IMR-90 (cell line): ENCODE measurements at regions not wholly inside any gene's neighbourhood (a gene's known extent, or its start where the extent isn't known, plus 50 kb on each side); places are given as distances from the start of the nearest gene placed in this dataset. TPM values are rescaled to one million over a fixed set of nuclear protein-coding genes. Genes with fewer than 3 reads are reported as not detected.
A peak's percentile ranks its signal among the peaks of the same experiment; 100 is the strongest.

Experiments used
- ATAC-seq: fragments of 200-7000 bp; cut with Tn5 transposase; 2 replicates; pipeline ENCODE4 v1.9.1; 2020; ENCODE audit warnings: low read depth, mild to moderate bottlenecking, moderate library complexity
- BruUV-seq: library from RNA; stranded (reverse); fragments of 400-500 nt; replicated peaks from 2 replicates; lab custom pipeline; 2021; lab: Mats Ljungman, UMichigan
- CTCF ChIA-PET: fragments of 300-600 bp; formaldehyde crosslinking; extraction: SDS; loops from one replicate; lab custom pipeline; 2021; ENCODE audit warnings: antibody characterized with exemption; lab: Yijun Ruan, JAX
- POLR2A ChIA-PET: fragments of 300-600 bp; sonication (Branson Sonifier 250); formaldehyde crosslinking; loops from one replicate; lab custom pipeline; 2022; ENCODE audit warnings: antibody characterized with exemption; ENCODE audit not compliant: unreplicated experiment; lab: Charles Lee
- DNase-seq: peaks from one replicate; pipeline ENCODE4 v3.0.0; 2013
- H2AFZ ChIP-seq: replicated peaks from 2 replicates; pipeline ENCODE3; 2013; ENCODE audit warnings: low read length, mild to moderate bottlenecking; ENCODE audit not compliant: poor library complexity
- H2AK5ac ChIP-seq: 2 replicates; pipeline ENCODE4 v1.6.1; 2013; ENCODE audit warnings: low read depth, low read length, inconsistent platforms
- H2AK9ac ChIP-seq: replicated peaks from 2 replicates; pipeline ENCODE3; 2013; ENCODE audit warnings: mild to moderate bottlenecking, low read depth, low read length, moderate library complexity; ENCODE audit not compliant: poor library complexity
- H2BK120ac ChIP-seq: 2 replicates; pipeline ENCODE4 v1.6.1; 2013; ENCODE audit warnings: low read depth, low read length, inconsistent platforms
- H2BK15ac ChIP-seq: 3 replicates; pipeline ENCODE4 v1.6.1; 2013; ENCODE audit warnings: low read depth, low read length, inconsistent platforms
- H2BK20ac ChIP-seq: 2 replicates; pipeline ENCODE4 v1.6.1; 2013; ENCODE audit warnings: low read depth, mild to moderate bottlenecking, inconsistent platforms, low read length, moderate library complexity
- H2BK5ac ChIP-seq: 2 replicates; pipeline ENCODE4 v1.6.1; 2013; ENCODE audit warnings: mild to moderate bottlenecking, low read depth, low read length, inconsistent platforms; ENCODE audit not compliant: poor library complexity, severe bottlenecking
- H3K14ac ChIP-seq: replicated peaks from 2 replicates; pipeline ENCODE4 v1.6.1; 2013; ENCODE audit warnings: low read depth, low read length, inconsistent platforms
- H3K18ac ChIP-seq: 2 replicates; pipeline ENCODE4 v1.6.1; 2013; ENCODE audit warnings: low read depth, low read length, control low read depth
- H3K23ac ChIP-seq: 2 replicates; pipeline ENCODE4 v1.6.1; 2013; ENCODE audit warnings: low read depth, low read length, inconsistent platforms
- H3K27ac ChIP-seq: 2 replicates; pipeline ENCODE4 v1.5.1; 2013; ENCODE audit warnings: mild to moderate bottlenecking, control low read depth, low read length; ENCODE audit not compliant: insufficient read depth
- H3K27me3 ChIP-seq: 2 replicates; pipeline ENCODE4 v1.6.1; 2013; ENCODE audit warnings: low read length; ENCODE audit not compliant: control insufficient read depth, insufficient read depth
- H3K36me3 ChIP-seq: 2 replicates; pipeline ENCODE4 v1.6.1; 2013; ENCODE audit warnings: low read length, mixed read lengths; ENCODE audit not compliant: control insufficient read depth, insufficient read depth
- H3K4ac ChIP-seq: 2 replicates; pipeline ENCODE4 v1.6.1; 2013; ENCODE audit warnings: low read depth, low read length, inconsistent platforms
- H3K4me1 ChIP-seq: 2 replicates; pipeline ENCODE4 v1.6.1; 2013; ENCODE audit warnings: low read length, mixed read lengths; ENCODE audit not compliant: control insufficient read depth, insufficient read depth
- H3K4me2 ChIP-seq: 2 replicates; pipeline ENCODE4 v1.6.1; 2013; ENCODE audit warnings: low read depth, mild to moderate bottlenecking, control low read depth, low read length, moderate library complexity
- H3K4me3 ChIP-seq: 2 replicates; pipeline ENCODE4 v1.5.1; 2013; ENCODE audit warnings: low read depth, mild to moderate bottlenecking, control low read depth, low read length, moderate library complexity; ENCODE audit not compliant: insufficient read depth
- H3K56ac ChIP-seq: 2 replicates; pipeline ENCODE4 v1.6.1; 2013; ENCODE audit warnings: low read length, inconsistent platforms; ENCODE audit not compliant: insufficient read depth; ENCODE audit errors: extremely low read depth
- H3K79me1 ChIP-seq, 2 experiments: 2 replicates each; pipeline ENCODE4 v1.6.1; 2013; ENCODE audit warnings: low read length in 2 of 2, inconsistent platforms in 1 of 2, low read depth in 1 of 2
- H3K9ac ChIP-seq: 2 replicates; pipeline ENCODE4 v1.6.1; 2013; ENCODE audit warnings: low read depth, low read length, control low read depth
- H3K9me1 ChIP-seq: 2 replicates; pipeline ENCODE4 v1.6.1; 2013; ENCODE audit warnings: low read length, inconsistent platforms; ENCODE audit not compliant: insufficient read depth
- H3K9me3 ChIP-seq: 2 replicates; pipeline ENCODE4 v1.6.1; 2013; ENCODE audit warnings: low read length; ENCODE audit not compliant: control insufficient read depth, insufficient read depth
- H4K20me1 ChIP-seq: 2 replicates; pipeline ENCODE4 v1.6.1; 2013; ENCODE audit warnings: low read length, inconsistent platforms; ENCODE audit not compliant: insufficient read depth
- H4K5ac ChIP-seq: 2 replicates; pipeline ENCODE4 v1.6.1; 2013; ENCODE audit warnings: mild to moderate bottlenecking, low read depth, low read length, control low read depth
- H4K8ac ChIP-seq, 2 experiments: 2 replicates each; pipeline ENCODE4 v1.6.1; 2013; ENCODE audit warnings: low read depth in 2 of 2, low read length in 2 of 2, control low read depth in 1 of 2, inconsistent platforms in 1 of 2
- H4K91ac ChIP-seq: 2 replicates; pipeline ENCODE4 v1.6.1; 2013; ENCODE audit warnings: low read depth, low read length, inconsistent platforms; ENCODE audit not compliant: insufficient read depth
- CEBPB ChIP-seq: IDR thresholded peaks from 2 replicates; pipeline ENCODE4 v1.6.1; 2012; ENCODE audit warnings: low read depth, low read length, improper control_type of control experiment
- FOS ChIP-seq: fragments of 150-350 bp; IDR thresholded peaks from 2 replicates; pipeline ENCODE4 v1.6.1; 2016; ENCODE audit warnings: low read depth, low read length
- MAZ ChIP-seq: IDR thresholded peaks from 2 replicates; pipeline ENCODE4 v1.6.1; 2012; ENCODE audit warnings: low read depth, mild to moderate bottlenecking, low read length, improper control_type of control experiment, moderate library complexity, borderline replicate concordance
- MXI1 ChIP-seq: IDR thresholded peaks from 2 replicates; pipeline ENCODE4 v1.6.1; 2012; ENCODE audit warnings: low read depth, mild to moderate bottlenecking, low read length, moderate library complexity, borderline replicate concordance
- RFX5 ChIP-seq: IDR thresholded peaks from 2 replicates; pipeline ENCODE4 v1.8.0; 2012; ENCODE audit warnings: low read depth, mild to moderate bottlenecking, low read length, moderate library complexity
- SMC3 ChIP-seq: fragments of 150-350 bp; IDR thresholded peaks from 2 replicates; pipeline ENCODE4 v1.6.1; 2016; ENCODE audit warnings: low read depth, mild to moderate bottlenecking, antibody characterized with exemption, low read length, moderate library complexity
- dilution Hi-C: fragments of 300-500 bp; cut with HindIII; formaldehyde crosslinking; loops from one replicate; pipeline ENCODE4 v1.14.3; 2018; ENCODE audit warnings: low sequenced_read_pairs; ENCODE audit not compliant: unreplicated experiment
- in situ Hi-C: fragments of 300-500 bp; cut with MboI; formaldehyde crosslinking; loops from 3 replicates; pipeline ENCODE4 v1.14.3; 2019; ENCODE audit warnings: low sequenced_read_pairs, inconsistent platforms, mixed read lengths
- intact Hi-C: fragments of 100-400 bp; cut with micrococcal nuclease; formaldehyde crosslinking; loops from 2 replicates; pipeline ENCODE4 v1.10.0; 2022
- microRNA-seq, 2 experiments: library from miRNA; stranded (forward) in 1 of 2; unstranded in 1 of 2; fragments of 10-50 nt in 1 of 2; fragments of <30 nt in 1 of 2; gene quantifications in 1 of 2; microRNA quantifications in 1 of 2; one replicate each; pipeline versions ENCODE3 to v1.1.0; 2013 to 2020; ENCODE audit not compliant: insufficient read depth in 1 of 2, insufficient read length in 1 of 2, unreplicated experiment in 1 of 2
- small RNA-seq, 5 experiments: library from RNA; depleted of rRNA; stranded (forward); fragments of <200 nt; gene quantifications; one replicate each; pipeline ENCODE3, GENCODE V24; 2012
- TF ChIP-seq, protein P1 (sequence below): conservative IDR thresholded peaks from 2 replicates; pipeline ENCODE4 v1.5.1; 2012; ENCODE audit warnings: mild to moderate bottlenecking, low read depth, low read length, improper control_type of control experiment

DNA sequence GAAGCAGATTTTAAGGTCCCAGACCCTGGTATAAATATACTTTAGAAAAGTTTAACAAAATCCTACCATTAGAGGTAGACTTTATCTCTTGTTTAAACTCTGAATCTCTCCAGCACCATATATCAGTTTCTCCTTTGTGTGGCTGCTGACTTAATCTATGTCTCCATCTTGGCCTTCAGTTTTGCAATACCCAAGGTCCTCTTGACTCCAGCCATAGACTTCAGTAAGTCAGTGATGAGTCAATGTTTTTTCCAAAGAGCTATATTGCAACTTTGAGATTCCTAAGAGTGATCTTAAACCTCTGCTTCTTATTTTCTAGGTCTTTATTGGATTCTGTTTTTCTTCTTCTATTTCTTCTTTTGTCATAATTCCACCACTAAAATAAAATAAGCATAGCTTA, 50.8 kb upstream of the ADGRL3 start:
- H3K4ac ChIP-seq: no peak overlapping the region
- DNase-seq: peak; percentile 13
- POLR2A ChIA-PET: no interaction called here

More for the DNA sequence above, 50.8 kb upstream of the ADGRL3 start:
- intact Hi-C loops (no loop called here), in situ Hi-C loops (no loop called here), dilution Hi-C loops (no loop called here)
- H3K56ac ChIP-seq: no peak overlapping the region
- no peaks in the 10 kb centered on the region for H4K20me1 ChIP-seq
- CTCF ChIA-PET: no interaction called here
- H3K23ac ChIP-seq: no peak overlapping the region
- no peak overlapping the region for H3K4me2 ChIP-seq
- no peak overlapping the region for H2BK5ac ChIP-seq
- no peaks in the 10 kb centered on the region for H3K4me1 ChIP-seq
- no peak overlapping the region for H2AK9ac ChIP-seq
- no peak overlapping the region for H2BK20ac ChIP-seq
- H3K18ac ChIP-seq: no peak overlapping the region
- H3K9ac ChIP-seq: no peak overlapping the region
- H3K36me3 ChIP-seq: no peaks in the 10 kb centered on the region
- H4K5ac ChIP-seq: no peak overlapping the region
- H2AFZ ChIP-seq: no peak overlapping the region
- no peak for ATAC-seq
- no peak overlapping the region for H3K4me3 ChIP-seq
- H3K14ac ChIP-seq: no peak overlapping the region
- H2AK5ac ChIP-seq: no peak overlapping the region
- no peaks in the 10 kb centered on the region for H3K9me1 ChIP-seq
- no peak overlapping the region for H4K91ac ChIP-seq
- BruUV-seq: no TSS peak
- no peaks in the 10 kb centered on the region for H3K27me3 ChIP-seq
- no peaks in the 10 kb centered on the region for H3K9me3 ChIP-seq
- H2BK15ac ChIP-seq: no peak overlapping the region
- H2BK120ac ChIP-seq: no peak overlapping the region
- H3K27ac ChIP-seq: no peak overlapping the region
- H4K8ac ChIP-seq: no peak overlapping the region
- H3K79me1 ChIP-seq: no peaks in the 10 kb centered on the region
- TF ChIP-seq MXI1 (no peak), CEBPB (peak; percentile 23; the same call in 1 of the 2 replicates), MAZ (no peak), FOS (no peak), RFX5 (no peak), SMC3 (no peak)
- TF ChIP-seq, protein P1, sequence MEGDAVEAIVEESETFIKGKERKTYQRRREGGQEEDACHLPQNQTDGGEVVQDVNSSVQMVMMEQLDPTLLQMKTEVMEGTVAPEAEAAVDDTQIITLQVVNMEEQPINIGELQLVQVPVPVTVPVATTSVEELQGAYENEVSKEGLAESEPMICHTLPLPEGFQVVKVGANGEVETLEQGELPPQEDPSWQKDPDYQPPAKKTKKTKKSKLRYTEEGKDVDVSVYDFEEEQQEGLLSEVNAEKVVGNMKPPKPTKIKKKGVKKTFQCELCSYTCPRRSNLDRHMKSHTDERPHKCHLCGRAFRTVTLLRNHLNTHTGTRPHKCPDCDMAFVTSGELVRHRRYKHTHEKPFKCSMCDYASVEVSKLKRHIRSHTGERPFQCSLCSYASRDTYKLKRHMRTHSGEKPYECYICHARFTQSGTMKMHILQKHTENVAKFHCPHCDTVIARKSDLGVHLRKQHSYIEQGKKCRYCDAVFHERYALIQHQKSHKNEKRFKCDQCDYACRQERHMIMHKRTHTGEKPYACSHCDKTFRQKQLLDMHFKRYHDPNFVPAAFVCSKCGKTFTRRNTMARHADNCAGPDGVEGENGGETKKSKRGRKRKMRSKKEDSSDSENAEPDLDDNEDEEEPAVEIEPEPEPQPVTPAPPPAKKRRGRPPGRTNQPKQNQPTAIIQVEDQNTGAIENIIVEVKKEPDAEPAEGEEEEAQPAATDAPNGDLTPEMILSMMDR: no peak

Small RNA genes lying in the stretch of these regions (microRNA-seq; reads per million reads assigned to microRNA genes)
- 0 reads per million in 2 experiments for gene MIR548AG1 (ENCODE audit: insufficient read depth in 1 of 2, insufficient read length in 1 of 2, unreplicated experiment in 1 of 2)
- gene RF00019 (ENCODE audit: insufficient read depth, insufficient read length): not detected
- gene RNU6-1325P (ENCODE audit: insufficient read depth, insufficient read length): not detected

Small RNA genes lying in the stretch of these regions (small RNA-seq; reads per million reads assigned to genes)
- gene MIR548AG1 (0 reads per million in 5 experiments), gene RF00019 (0 reads per million in 5 experiments), gene RNU6-1325P (0 reads per million in 5 experiments)
